GM12874 (cell line): ENCODE measurements at regions not wholly inside any gene's neighbourhood (a gene's known extent, or its start where the extent isn't known, plus 50 kb on each side); places are given as distances from the start of the nearest gene placed in this dataset.

Source experiments
- TF ChIP-seq, protein P1 (sequence below): IDR thresholded peaks from 2 replicates; pipeline ENCODE4 v1.5.1; 2011; ENCODE audit warnings: low read depth, mild to moderate bottlenecking, control low read depth, low read length, moderate library complexity; ENCODE audit not compliant: insufficient read depth

DNA sequence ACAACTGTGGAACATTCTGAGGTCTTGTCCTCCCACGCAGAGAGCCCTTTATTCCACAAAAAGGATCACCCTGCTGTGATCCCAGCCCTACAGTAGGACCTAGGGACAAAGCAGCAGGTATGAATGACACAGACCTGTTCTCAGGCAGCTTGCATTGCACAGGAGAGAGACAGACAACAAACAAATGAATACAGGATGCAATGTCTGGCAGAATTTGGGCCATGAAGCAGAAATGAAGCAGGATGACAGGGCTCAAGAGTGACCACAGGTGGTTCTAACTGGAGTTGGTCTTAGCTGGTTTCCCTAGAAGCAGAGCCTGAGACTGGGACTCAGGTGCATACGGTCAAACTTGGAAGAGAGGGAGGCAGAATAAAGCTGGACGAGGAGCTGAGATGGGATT lies 388.8 kb downstream of the CDK5RAP2 start:
- TF ChIP-seq, protein P1, sequence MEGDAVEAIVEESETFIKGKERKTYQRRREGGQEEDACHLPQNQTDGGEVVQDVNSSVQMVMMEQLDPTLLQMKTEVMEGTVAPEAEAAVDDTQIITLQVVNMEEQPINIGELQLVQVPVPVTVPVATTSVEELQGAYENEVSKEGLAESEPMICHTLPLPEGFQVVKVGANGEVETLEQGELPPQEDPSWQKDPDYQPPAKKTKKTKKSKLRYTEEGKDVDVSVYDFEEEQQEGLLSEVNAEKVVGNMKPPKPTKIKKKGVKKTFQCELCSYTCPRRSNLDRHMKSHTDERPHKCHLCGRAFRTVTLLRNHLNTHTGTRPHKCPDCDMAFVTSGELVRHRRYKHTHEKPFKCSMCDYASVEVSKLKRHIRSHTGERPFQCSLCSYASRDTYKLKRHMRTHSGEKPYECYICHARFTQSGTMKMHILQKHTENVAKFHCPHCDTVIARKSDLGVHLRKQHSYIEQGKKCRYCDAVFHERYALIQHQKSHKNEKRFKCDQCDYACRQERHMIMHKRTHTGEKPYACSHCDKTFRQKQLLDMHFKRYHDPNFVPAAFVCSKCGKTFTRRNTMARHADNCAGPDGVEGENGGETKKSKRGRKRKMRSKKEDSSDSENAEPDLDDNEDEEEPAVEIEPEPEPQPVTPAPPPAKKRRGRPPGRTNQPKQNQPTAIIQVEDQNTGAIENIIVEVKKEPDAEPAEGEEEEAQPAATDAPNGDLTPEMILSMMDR: no peak

DNA sequence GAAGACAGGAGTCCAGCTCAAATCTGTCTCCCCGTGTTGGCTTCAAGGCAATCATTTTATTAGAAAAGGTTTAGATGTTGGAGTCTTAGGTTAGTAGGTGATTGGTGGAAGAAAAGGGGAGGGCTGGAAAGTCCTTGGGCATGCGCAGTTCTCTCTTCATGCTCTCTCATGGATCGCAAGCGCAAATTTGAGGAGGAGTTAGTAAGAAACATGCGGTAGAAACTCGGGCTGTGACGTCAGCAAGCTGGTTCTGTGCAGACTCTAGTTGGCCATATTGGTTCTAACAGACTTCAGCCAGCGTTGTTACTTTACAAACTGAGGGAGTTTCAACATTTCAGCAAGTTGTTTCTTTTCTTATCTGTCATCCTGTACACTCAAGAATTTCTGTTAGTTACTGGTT lies 392.2 kb downstream of the CDK5RAP2 start:
- TF ChIP-seq, protein P1: no peak

GRCh38 chr9:120186276-120186675 lies 393.7 kb downstream of the CDK5RAP2 start:
- TF ChIP-seq, protein P1: no peak

GRCh38 chr9:120184266-120184665 lies 395.7 kb downstream of the CDK5RAP2 start:
- TF ChIP-seq, protein P1: no peak

GRCh38 chr9:120183615-120184014 lies 396.4 kb downstream of the CDK5RAP2 start:
- TF ChIP-seq, protein P1: no peak

GRCh38 chr9:120182011-120182410 lies 398.0 kb downstream of the CDK5RAP2 start:
- TF ChIP-seq, protein P1: no peak

DNA sequence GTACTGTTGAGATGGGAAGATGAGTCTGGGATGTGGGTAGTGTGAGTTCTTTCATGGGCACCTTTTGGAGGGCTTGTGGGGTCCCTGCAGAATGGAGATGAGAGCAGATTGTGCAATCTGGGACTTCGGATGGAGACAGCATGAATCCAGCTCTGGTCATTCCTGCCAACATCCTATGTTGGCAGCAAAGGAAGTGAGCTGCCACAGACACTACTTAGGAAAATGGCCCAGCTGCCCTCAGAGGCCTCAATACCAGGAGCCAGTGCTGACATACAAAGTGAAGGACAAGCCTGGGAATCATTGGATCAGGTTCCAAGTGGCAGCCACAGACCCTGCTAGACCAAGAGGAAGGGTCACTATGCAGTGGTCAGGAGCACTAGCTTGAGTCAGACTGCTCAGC lies 402.8 kb downstream of the CDK5RAP2 start:
- TF ChIP-seq, protein P1: no peak

DNA sequence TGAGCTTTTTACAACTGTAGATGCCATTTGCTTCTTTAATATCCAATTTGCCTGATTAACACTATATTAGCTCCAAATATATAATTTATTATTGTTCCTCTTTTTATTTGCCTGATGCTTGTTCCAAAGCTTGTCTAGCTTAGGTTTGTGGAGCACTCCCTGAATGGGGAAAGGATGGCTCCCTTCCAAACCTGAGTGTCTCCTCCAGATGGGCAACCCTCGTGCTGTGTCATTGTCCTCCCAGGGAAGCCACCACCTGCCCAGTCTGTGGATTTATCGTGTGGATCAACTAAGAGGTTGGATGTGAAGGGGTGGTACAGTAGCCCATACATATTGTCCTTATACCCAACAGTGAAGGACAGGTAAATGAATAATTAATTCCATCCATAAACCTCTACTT lies 404.9 kb downstream of the CDK5RAP2 start:
- TF ChIP-seq, protein P1: no peak
